ENCODE measurements at regions not wholly inside any gene's neighbourhood (a gene's known extent, or its start where the extent isn't known, plus 50 kb on each side); places are given as distances from the start of the nearest gene placed in this dataset.

DNA sequence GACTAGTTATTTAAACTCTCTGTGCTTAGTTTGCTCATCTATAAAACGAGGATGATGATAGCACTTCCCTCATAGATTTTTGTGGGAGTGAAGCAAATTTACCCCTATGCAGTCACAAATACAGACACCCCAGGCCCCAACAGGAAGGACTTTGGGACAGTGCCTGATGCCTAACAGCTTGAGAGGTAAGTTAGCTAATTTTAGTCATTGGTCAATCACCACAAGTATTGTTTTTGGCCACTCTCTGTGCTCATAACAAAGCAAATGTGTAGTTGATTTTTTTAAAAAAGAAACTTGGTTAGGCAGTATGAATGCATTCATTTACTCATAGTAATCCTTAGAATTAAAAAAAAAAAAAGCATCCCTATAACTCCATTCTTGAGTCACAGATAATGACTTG lies 1590.7 kb upstream of the TENM3 start:
- DNase-seq, result no peak
- Mint-ChIP-seq H3K27me3 (ENCODE audit: insufficient read depth, unreplicated experiment) (no peaks in the 10 kb centered on the region), H3K36me3 (ENCODE audit: insufficient read depth, unreplicated experiment) (no peaks in the 10 kb centered on the region), H3K4me3 (ENCODE audit: unreplicated experiment) (no peak overlapping the region), H3K9me3 (ENCODE audit: unreplicated experiment) (no peaks in the 10 kb centered on the region), H3K4me1 (ENCODE audit: low read depth, unreplicated experiment) (no peaks in the 10 kb centered on the region), H3K27ac (ENCODE audit: unreplicated experiment) (no peak overlapping the region)
- no peaks in the 10 kb centered on the region for H3K27me3 ChIP-seq (replicated peaks; ENCODE audit: control insufficient read depth, insufficient read depth, low read length)
- no peaks in the 10 kb centered on the region for H3K36me3 ChIP-seq (ENCODE audit: control insufficient read depth, insufficient read depth, low read length)
- ChIA-PET POLR2A (no interaction called here), CTCF (no interaction called here)
- BruUV-seq (replicated peaks), result no TSS peak
- no peaks in the 10 kb centered on the region for H3K4me1 ChIP-seq
- intact Hi-C loops (cut with micrococcal nuclease; ENCODE audit: unreplicated experiment), result no loop called here
- no peaks in the 10 kb centered on the region for H3K9me3 ChIP-seq
- H3K4me3 ChIP-seq (ENCODE audit: low read depth, low read length), result no peak overlapping the region
- TF ChIP-seq, protein P1, sequence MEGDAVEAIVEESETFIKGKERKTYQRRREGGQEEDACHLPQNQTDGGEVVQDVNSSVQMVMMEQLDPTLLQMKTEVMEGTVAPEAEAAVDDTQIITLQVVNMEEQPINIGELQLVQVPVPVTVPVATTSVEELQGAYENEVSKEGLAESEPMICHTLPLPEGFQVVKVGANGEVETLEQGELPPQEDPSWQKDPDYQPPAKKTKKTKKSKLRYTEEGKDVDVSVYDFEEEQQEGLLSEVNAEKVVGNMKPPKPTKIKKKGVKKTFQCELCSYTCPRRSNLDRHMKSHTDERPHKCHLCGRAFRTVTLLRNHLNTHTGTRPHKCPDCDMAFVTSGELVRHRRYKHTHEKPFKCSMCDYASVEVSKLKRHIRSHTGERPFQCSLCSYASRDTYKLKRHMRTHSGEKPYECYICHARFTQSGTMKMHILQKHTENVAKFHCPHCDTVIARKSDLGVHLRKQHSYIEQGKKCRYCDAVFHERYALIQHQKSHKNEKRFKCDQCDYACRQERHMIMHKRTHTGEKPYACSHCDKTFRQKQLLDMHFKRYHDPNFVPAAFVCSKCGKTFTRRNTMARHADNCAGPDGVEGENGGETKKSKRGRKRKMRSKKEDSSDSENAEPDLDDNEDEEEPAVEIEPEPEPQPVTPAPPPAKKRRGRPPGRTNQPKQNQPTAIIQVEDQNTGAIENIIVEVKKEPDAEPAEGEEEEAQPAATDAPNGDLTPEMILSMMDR (IDR thresholded peaks at IDR 0.05; ENCODE audit: insufficient read depth in 1 of 2, low read depth in 1 of 2, low read length in 1 of 2, severe bottlenecking in 1 of 2, unreplicated experiment in 1 of 2), result no peak

DNA sequence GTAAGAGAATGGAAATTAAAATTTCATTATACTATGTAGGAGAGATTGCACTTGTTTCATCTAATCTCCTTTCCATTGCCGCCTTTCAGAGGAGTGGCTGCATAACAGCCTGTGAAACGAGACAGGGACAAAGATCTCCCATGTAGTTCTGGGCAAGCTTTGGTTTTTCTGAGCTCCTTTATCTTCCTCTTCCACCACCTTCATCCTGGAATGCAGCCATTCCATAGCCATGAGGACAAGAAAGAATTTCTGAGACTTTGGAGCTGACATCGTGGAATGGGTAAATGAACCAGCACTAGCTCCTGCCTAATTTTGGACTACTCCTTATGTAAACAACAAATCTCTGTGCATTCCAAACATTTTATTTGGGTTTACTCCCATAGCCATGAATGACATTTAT lies 1587.3 kb upstream of the TENM3 start:
- TF ChIP-seq, protein P1 (IDR thresholded peaks at IDR 0.05; ENCODE audit: insufficient read depth in 1 of 2, low read depth in 1 of 2, low read length in 1 of 2, severe bottlenecking in 1 of 2, unreplicated experiment in 1 of 2), result no peak
- BruUV-seq (replicated peaks), result no TSS peak
- intact Hi-C loops (cut with micrococcal nuclease; ENCODE audit: unreplicated experiment), result no loop called here
- Mint-ChIP-seq H3K4me3 (ENCODE audit: unreplicated experiment) (no peak overlapping the region), H3K4me1 (ENCODE audit: low read depth, unreplicated experiment) (no peaks in the 10 kb centered on the region), H3K27ac (ENCODE audit: unreplicated experiment) (no peak overlapping the region), H3K36me3 (ENCODE audit: insufficient read depth, unreplicated experiment) (no peaks in the 10 kb centered on the region), H3K27me3 (ENCODE audit: insufficient read depth, unreplicated experiment) (no peaks in the 10 kb centered on the region), H3K9me3 (ENCODE audit: unreplicated experiment) (no peaks in the 10 kb centered on the region)
- Histone ChIP-seq H3K4me3 (ENCODE audit: low read depth, low read length) (no peak overlapping the region), H3K4me1 (no peaks in the 10 kb centered on the region), H3K9me3 (no peaks in the 10 kb centered on the region), H3K27me3 (replicated peaks; ENCODE audit: control insufficient read depth, insufficient read depth, low read length) (no peaks in the 10 kb centered on the region), H3K36me3 (ENCODE audit: control insufficient read depth, insufficient read depth, low read length) (no peaks in the 10 kb centered on the region)
- POLR2A ChIA-PET, result no interaction called here
- DNase-seq, result no peak
- CTCF ChIA-PET, result no interaction called here

DNA sequence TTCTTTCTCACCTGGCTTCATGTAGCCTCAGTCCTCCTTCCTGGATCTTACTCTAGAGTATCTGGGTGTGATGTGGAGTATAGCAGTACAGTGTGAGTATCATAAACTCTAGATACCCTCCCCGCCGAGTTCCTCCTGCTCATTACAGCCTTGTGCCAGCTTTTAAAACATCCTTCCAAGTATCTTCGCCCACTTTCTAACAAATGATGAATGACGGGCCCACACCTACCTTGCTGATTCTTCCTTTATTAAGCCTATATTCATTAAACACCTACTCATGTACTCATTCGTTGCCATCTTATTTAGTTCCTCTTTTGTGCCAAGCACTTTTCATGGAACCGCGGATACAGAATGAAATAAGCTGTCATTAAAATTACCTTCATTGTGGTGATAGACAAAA lies 1585.3 kb upstream of the TENM3 start:
- DNase-seq, result no peak
- no peaks in the 10 kb centered on the region for H3K36me3 ChIP-seq (ENCODE audit: control insufficient read depth, insufficient read depth, low read length)
- H3K4me3 ChIP-seq (ENCODE audit: low read depth, low read length), result no peak overlapping the region
- TF ChIP-seq, protein P1 (IDR thresholded peaks at IDR 0.05; ENCODE audit: insufficient read depth in 1 of 2, low read depth in 1 of 2, low read length in 1 of 2, severe bottlenecking in 1 of 2, unreplicated experiment in 1 of 2), result no peak
- no peak overlapping the region for H3K27ac Mint-ChIP-seq (ENCODE audit: unreplicated experiment)
- H3K36me3 Mint-ChIP-seq (ENCODE audit: insufficient read depth, unreplicated experiment), result no peaks in the 10 kb centered on the region
- no peak overlapping the region for H3K4me3 Mint-ChIP-seq (ENCODE audit: unreplicated experiment)
- H3K9me3 ChIP-seq, result no peaks in the 10 kb centered on the region
- no TSS peak for BruUV-seq (replicated peaks)
- ChIA-PET POLR2A (no interaction called here), CTCF (no interaction called here)
- no peaks in the 10 kb centered on the region for H3K4me1 Mint-ChIP-seq (ENCODE audit: low read depth, unreplicated experiment)
- H3K27me3 Mint-ChIP-seq (ENCODE audit: insufficient read depth, unreplicated experiment), result no peaks in the 10 kb centered on the region
- H3K27me3 ChIP-seq (replicated peaks; ENCODE audit: control insufficient read depth, insufficient read depth, low read length), result no peaks in the 10 kb centered on the region
- no peaks in the 10 kb centered on the region for H3K4me1 ChIP-seq
- no peaks in the 10 kb centered on the region for H3K9me3 Mint-ChIP-seq (ENCODE audit: unreplicated experiment)
- intact Hi-C loops (cut with micrococcal nuclease; ENCODE audit: unreplicated experiment), result no loop called here

Measured in Caco-2 (cell line).